HG03342 (cell line): ENCODE measurements at regions not wholly inside any gene's neighbourhood (a gene's known extent, or its start where the extent isn't known, plus 50 kb on each side); places are given as distances from the start of the nearest gene placed in this dataset.

Source experiments
- ATAC-seq: cut with Tn5 transposase; IDR thresholded peaks from one replicate; pipeline ENCODE4 v1.9.1; 2021; ENCODE audit warnings: mild to moderate bottlenecking, moderate library complexity; ENCODE audit not compliant: unreplicated experiment

DNA sequence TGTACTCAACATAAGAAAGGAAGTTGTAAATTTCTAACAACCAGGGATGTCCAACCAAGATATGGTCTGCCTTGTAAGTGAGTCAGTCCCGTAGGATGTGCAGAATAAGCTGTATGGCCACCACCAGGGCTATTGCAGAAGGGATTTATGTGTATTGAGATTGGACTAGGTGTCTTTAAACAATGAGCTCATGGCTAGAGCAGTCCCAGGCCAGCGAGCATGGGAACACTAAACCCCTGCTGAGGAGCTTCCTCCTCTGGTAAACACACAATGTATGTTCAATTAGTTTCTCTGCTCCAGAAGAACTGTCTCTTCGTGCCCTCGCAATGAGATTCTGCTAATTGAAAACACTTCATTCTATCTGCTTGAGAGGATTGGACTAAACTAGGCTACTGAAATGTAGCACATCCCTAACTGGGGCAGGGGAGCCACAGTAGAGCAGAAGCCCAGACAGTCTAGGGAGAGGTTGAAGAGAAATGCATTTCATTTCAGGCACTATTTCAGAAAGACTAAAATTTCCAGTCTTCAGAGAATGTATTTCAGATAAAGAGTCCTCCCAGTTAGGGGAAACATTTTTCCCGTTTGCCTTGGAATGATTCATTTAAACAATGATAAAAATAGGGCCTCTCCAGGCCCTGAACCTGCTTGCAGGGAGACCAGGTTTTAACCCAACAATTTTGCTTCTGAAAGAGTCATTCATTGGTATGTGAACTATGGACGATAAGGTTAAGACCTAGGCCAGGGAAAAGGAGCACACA, 154.7 kb downstream of the FAM114A2 start:
- no peak for ATAC-seq

DNA sequence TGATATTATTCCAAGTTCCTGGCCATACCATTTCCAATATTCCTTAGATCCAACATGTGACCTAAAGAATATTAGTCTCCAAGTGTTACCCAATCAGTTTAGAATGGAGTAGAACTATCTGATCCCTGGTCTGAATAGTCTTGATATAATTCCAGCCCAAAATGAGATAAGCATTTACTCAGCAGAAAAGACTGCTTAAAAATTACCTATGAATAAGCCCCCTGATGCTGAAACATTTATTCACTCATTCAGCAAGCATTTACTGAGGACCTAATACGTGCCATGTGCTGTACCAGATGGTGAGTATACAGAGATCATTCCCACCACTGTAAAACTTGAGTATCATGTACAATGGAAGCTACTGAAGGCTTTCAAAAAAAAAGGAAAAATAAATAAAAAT, 157.0 kb downstream of the FAM114A2 start:
- no peak for ATAC-seq

DNA sequence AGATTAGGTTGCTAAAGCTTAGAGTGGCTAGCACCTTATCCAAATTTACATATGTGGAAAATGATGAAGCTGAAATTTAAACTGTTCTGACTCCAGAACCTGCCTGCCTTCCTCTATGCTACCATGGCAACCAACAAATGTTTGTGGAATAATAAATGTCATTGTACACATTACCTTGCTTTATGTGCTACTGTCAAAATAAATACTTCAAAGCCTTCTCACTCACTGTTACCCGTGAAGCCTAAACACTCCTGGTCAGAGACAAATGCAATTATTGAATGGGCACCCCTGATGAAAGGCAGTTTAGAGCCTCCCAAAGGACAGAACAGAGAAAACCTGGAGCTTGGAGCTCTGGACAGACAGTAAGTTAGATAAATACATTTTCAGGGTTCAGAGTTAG, 158.6 kb downstream of the FAM114A2 start:
- ATAC-seq: no peak

DNA sequence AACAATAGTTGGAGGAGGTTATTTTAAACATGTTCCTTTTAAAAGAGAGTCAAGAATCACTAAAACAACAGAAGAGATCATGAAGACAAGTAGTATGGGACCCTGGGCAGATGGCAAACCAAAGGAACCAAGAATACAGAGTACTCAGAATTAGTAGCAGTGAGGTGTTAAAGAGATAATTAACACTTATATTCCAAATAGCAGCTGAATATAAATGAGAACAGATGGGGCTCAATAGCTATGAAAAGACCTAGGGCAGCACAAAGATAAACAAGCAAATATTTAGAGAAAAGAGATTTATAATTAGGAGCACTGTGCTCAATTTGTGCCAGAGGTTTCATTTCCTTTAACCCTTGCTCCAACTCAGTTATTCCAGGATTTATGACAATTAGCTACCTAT, 159.1 kb downstream of the FAM114A2 start:
- ATAC-seq: no peak

DNA sequence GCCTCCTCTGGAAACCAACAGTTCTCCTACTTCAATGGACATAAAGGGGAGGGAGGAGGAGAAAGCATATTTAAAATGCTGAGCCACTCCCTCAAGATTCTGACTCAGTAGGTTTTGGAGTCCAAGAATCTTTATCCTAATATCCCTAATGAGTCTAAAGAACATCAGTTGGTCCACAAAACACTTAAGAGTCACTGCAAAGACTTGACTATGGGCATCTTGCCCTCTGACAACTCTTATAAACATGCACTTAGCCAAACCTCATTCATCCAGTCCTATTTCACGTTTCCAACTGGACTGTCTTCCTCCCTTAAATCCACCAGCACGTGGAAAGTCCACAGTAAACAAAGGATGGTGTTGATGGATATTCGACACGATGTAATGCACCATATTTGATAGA, 172.5 kb downstream of the FAM114A2 start:
- no peak for ATAC-seq

GRCh38 chr5:153865016-153865415, 173.7 kb downstream of the FAM114A2 start:
- ATAC-seq: no peak

- no peak for ATAC-seq
These were observed 174.8 kb downstream of the FAM114A2 start for GRCh38 chr5:153863951-153864350.
